ENCODE measurements at regions not wholly inside any gene's neighbourhood (a gene's known extent, or its start where the extent isn't known, plus 50 kb on each side); places are given as distances from the start of the nearest gene placed in this dataset.

GRCh38 chr9:13372510-13372909, 93.0 kb upstream of the MPDZ start:
- no peak for DNase-seq

GRCh38 chr9:13369431-13369830, 89.9 kb upstream of the MPDZ start:
- DNase-seq: no peak

DNA sequence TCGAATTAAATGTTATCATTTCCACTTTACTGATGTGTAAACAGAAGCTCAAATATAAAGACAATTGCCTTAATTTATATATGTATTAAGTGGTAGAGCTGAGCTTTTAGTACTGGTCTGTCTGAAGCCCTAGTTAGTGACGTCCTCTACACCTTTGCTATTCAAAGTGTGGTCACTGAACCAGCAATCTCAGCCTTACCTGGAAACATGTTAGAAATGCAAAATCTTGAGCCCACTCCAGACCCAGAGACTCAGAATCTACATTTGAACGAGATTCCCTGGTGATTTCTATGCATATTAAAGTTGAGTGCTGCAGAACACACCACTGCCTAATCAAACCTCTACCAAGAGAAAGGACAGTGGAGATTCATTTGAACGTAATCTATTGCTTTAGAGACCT, 88.3 kb upstream of the MPDZ start:
- DNase-seq: no peak

GRCh38 chr9:13364271-13365000, 84.9 kb upstream of the MPDZ start:
- no peak for DNase-seq

DNA sequence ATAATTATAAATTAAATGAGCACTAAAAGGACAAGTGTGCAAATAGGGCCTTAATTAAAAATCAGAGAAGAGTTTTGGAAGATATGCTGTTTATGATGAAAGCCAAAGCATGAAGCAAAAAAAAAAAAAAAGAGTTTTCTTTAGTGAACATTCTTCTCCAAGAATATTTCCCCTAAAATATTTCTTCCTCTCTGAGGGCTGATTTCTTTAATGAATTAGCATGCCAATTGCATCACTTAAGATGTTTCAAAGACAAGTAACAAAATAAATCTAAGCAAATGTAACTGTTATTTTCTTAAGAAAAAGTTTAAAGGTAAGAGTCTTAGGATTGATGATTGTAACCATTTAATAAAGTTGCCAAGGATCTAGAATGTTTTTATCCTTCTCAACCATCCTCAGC, 81.6 kb upstream of the MPDZ start:
- no peak for DNase-seq

- DNase-seq: no peak
Observed at GRCh38 chr9:13360188-13360587, 80.7 kb upstream of the MPDZ start.

- DNase-seq: no peak
Observed at GRCh38 chr9:13358128-13358527, 78.6 kb upstream of the MPDZ start.

GRCh38 chr9:13354733-13355132, 75.2 kb upstream of the MPDZ start:
- DNase-seq: no peak

GRCh38 chr9:13352451-13352979, 73.0 kb upstream of the MPDZ start:
- DNase-seq: no peak

- DNase-seq: no peak
Observed at GRCh38 chr9:13351778-13352386, 72.4 kb upstream of the MPDZ start.

GRCh38 chr9:13332571-13332970, 53.1 kb upstream of the MPDZ start:
- DNase-seq: no peak

DNA sequence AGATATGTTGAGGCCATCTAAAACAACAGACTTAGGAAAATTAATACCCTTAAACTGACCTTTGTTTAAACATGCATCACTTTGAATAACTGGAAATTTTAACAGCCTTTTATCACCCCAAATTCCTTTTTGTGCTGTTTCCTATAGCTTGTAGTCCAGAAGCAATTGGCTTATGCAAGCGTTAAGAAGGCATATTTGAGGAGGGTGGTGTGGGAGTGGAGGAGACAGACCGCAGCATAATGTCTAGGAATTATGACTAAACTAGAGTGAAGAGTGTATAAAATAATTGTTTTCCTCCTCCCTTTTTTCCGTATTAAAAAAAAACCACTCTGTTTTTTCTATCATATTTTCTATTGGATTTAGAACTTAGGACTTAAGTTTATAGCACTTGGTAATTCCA, 51.8 kb upstream of the MPDZ start:
- DNase-seq: no peak

DNA sequence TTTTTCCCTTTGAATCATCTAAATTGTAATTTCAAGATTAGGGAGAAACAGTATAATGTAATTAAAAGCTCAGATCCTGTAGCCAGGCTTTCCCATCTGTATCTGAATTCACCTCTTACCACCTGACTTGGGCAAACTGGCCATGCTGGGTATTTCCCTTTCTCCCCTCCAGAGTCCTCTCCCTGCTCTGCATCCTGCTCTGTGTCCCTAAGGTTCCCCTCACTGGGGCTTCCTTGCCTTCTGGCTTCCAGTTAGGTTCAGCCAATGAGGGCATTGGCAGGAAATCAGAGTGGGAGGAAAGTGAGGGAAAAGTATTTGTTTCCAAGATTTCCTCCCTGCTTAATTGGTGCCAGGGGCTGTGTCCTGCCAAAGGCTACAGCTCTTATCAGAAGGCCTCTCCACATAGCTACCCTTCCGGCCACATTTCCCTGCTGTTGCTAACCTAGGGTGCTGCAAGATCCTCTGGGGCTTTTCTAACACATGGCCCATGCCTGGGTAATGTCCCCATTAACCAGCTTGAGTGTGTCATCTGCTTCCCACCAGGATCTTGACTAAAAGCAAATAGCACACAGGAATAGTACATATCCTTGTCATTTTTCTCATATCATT, 51.0 kb upstream of the MPDZ start:
- DNase-seq: no peak

Measured in CD4-positive, alpha-beta T cell treated with Interleukin-12 subunit alpha and Interleukin-12 subunit beta, for 1 hour (primary cell).